ENCODE measurements at regions not wholly inside any gene's neighbourhood (a gene's known extent, or its start where the extent isn't known, plus 50 kb on each side); places are given as distances from the start of the nearest gene placed in this dataset.

DNA sequence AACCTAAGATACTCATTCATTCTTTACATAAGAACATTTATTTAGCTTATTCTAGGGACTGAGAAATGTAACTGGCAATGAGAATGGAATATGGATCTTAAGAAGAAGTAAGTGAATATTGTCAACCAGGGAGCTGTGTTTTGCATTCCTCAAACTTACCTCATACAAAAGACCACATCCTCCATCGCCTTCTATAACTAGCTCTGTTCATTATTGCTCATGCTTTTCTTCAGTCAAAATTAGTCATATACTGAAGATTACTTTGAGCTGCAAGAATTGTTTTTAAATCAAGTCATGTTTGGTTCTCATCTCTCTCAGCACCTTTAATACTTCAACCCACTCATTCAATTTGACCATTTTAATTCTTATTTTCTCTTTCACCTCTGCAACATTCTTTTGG is 140.3 kb upstream of the RASA1 start:
- TF ChIP-seq USF1 (IDR thresholded peaks at IDR 0.05): no peak
- TF ChIP-seq CEBPB (IDR thresholded peaks at IDR 0.05): no peak
- TF ChIP-seq, protein P1, sequence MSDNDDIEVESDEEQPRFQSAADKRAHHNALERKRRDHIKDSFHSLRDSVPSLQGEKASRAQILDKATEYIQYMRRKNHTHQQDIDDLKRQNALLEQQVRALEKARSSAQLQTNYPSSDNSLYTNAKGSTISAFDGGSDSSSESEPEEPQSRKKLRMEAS (IDR thresholded peaks at IDR 0.05): no peak
- no peak for TF ChIP-seq FOXM1 (IDR thresholded peaks at IDR 0.05; ENCODE audit: borderline replicate concordance, low read depth)
- no peak for TF ChIP-seq TEAD4 (IDR thresholded peaks at IDR 0.05)
